NCI-H460 (cell line): ENCODE measurements at regions not wholly inside any gene's neighbourhood (a gene's known extent, or its start where the extent isn't known, plus 50 kb on each side); places are given as distances from the start of the nearest gene placed in this dataset.

ENCODE experiments used
- DNase-seq: peaks from one replicate; pipeline ENCODE4 v3.0.0-alpha.2; 2016; ENCODE audit warnings: low read depth; ENCODE audit errors: extremely low read depth

GRCh38 chr2:493228-493627 lies 184.0 kb downstream of the TMEM18 start:
- no peak for DNase-seq

GRCh38 chr2:492178-492577 lies 185.0 kb downstream of the TMEM18 start:
- DNase-seq: no peak

- DNase-seq: no peak
Measured at GRCh38 chr2:489838-490237, 187.4 kb downstream of the TMEM18 start.

GRCh38 chr2:489084-489483 lies 188.1 kb downstream of the TMEM18 start:
- no peak for DNase-seq

GRCh38 chr2:487186-488079 lies 189.8 kb downstream of the TMEM18 start:
- no peak for DNase-seq

GRCh38 chr2:486371-486770 lies 190.8 kb downstream of the TMEM18 start:
- no peak for DNase-seq

GRCh38 chr2:481388-481787 lies 193.5 kb upstream of the ALKAL2 start:
- no peak for DNase-seq

GRCh38 chr2:479490-480176 lies 191.7 kb upstream of the ALKAL2 start:
- no peak for DNase-seq

GRCh38 chr2:479031-479430 lies 191.1 kb upstream of the ALKAL2 start:
- no peak for DNase-seq

GRCh38 chr2:471560-471959 lies 183.7 kb upstream of the ALKAL2 start:
- no peak for DNase-seq

GRCh38 chr2:469514-469913 lies 181.6 kb upstream of the ALKAL2 start:
- no peak for DNase-seq

- DNase-seq: no peak
Measured at GRCh38 chr2:468648-469336, 180.9 kb upstream of the ALKAL2 start.

GRCh38 chr2:467892-468647 lies 180.2 kb upstream of the ALKAL2 start:
- DNase-seq: no peak

GRCh38 chr2:467543-467891 lies 179.6 kb upstream of the ALKAL2 start:
- DNase-seq: no peak

GRCh38 chr2:467101-467500 lies 179.2 kb upstream of the ALKAL2 start:
- no peak for DNase-seq

GRCh38 chr2:464562-465309 lies 176.8 kb upstream of the ALKAL2 start:
- DNase-seq: no peak

- no peak for DNase-seq
Measured at GRCh38 chr2:460861-461260, 173.0 kb upstream of the ALKAL2 start.

- DNase-seq: no peak
Measured at GRCh38 chr2:459931-460330, 172.0 kb upstream of the ALKAL2 start.

GRCh38 chr2:458425-458815 lies 170.5 kb upstream of the ALKAL2 start:
- DNase-seq: no peak

- DNase-seq: no peak
Measured at GRCh38 chr2:457792-458424, 170.0 kb upstream of the ALKAL2 start.
